HUES64 (cell line): ENCODE measurements at regions not wholly inside any gene's neighbourhood (a gene's known extent, or its start where the extent isn't known, plus 50 kb on each side); places are given as distances from the start of the nearest gene placed in this dataset.

Experiments
- H3K27ac ChIP-seq: 2 replicates; pipeline ENCODE4 v1.7.0; 2013; ENCODE audit warnings: low read depth, low read length, inconsistent platforms
- H3K27me3 ChIP-seq: 2 replicates; pipeline ENCODE4 v1.6.1; 2013; ENCODE audit warnings: mild to moderate bottlenecking, low read length; ENCODE audit not compliant: insufficient read depth
- H3K36me3 ChIP-seq: 2 replicates; pipeline ENCODE4 v1.6.1; 2013; ENCODE audit warnings: mild to moderate bottlenecking, low read length; ENCODE audit not compliant: insufficient read depth
- H3K4me1 ChIP-seq: 2 replicates; pipeline ENCODE4 v1.6.1; 2013; ENCODE audit warnings: mild to moderate bottlenecking, low read length, moderate library complexity; ENCODE audit not compliant: insufficient read depth
- H3K4me3 ChIP-seq: 2 replicates; pipeline ENCODE4 v1.5.1; 2013; ENCODE audit warnings: mild to moderate bottlenecking, low read length, moderate library complexity
- H3K9ac ChIP-seq: 2 replicates; pipeline ENCODE4 v1.6.1; 2013; ENCODE audit warnings: mild to moderate bottlenecking, low read depth, low read length
- H3K9me3 ChIP-seq: 2 replicates; pipeline ENCODE4 v1.6.1; 2013; ENCODE audit warnings: low read depth, low read length; ENCODE audit not compliant: insufficient read depth
- WGBS: fragments of 150-250, 120-280 bp; methylation state at CpG from one replicate; pipeline ENCODE4 v1.1.7; 2013; ENCODE audit warnings: missing lambda C conversion rate; 5-methylcytosine and 5-hydroxymethylcytosine counted together

DNA sequence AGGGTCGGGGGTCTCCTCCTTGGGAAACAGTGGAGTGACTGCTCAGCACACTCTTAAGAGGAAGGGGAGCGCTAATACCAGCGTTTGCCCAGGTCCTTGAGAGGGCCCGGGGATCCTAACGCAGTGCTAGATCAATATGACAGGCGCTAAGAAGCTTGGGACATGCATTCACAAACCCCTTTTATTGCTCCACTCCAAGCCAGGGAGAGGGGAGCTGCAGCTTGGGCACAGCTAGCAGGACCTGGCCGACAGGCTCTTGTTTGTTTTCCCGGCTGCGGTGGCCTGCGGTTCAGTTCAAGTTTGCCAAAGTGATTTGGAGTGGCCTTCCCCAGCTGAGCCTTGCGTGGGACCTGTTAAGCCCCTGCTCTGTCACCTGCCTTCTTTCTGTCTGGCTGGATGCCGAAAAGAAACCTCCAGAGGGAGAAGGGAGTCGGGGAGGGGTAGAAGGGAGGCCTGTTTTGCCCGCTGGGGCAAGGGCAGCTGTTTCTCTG is 152.1 kb downstream of the GLI2 start:
- Histone ChIP-seq H3K4me3 (no peak overlapping the region), H3K9ac (no peak overlapping the region), H3K9me3 (no peaks in the 10 kb centered on the region), H3K36me3 (no peaks in the 10 kb centered on the region; the same call in 1 of the 2 replicates), H3K27ac (no peak overlapping the region), H3K4me1 (peaks cover 26% of the 10 kb centered on the region), H3K27me3 (no peaks in the 10 kb centered on the region)
- 76% methylated on average over 14 of the region's 14 CpGs for WGBS

DNA sequence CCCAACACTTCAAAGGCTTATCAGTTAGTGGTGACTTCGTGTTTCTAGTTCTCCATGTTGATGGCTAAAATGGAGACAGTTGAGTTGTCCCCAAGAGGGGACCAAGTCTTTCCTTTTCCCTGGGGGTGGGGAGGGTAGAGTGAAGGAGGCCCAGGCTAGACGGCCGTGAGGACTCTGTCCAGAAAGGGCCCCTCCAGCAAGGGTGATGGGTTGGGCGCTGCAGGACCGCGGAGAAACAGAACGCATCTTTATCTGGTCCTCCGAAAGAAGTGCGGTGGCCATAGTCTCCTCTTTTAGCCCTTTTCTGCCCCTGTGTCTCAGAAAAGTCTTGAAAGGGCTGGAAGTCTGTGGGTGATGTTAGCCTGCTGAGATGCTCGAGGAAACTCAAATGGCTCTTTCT is 153.2 kb downstream of the GLI2 start:
- Histone ChIP-seq H3K4me1 (peaks cover 35% of the 10 kb centered on the region), H3K36me3 (no peaks in the 10 kb centered on the region; the same call in 1 of the 2 replicates), H3K9me3 (no peaks in the 10 kb centered on the region), H3K4me3 (no peak overlapping the region), H3K27ac (no peak overlapping the region), H3K9ac (no peak overlapping the region), H3K27me3 (no peaks in the 10 kb centered on the region)
- 96% methylated on average over 10 of the region's 10 CpGs for WGBS

DNA sequence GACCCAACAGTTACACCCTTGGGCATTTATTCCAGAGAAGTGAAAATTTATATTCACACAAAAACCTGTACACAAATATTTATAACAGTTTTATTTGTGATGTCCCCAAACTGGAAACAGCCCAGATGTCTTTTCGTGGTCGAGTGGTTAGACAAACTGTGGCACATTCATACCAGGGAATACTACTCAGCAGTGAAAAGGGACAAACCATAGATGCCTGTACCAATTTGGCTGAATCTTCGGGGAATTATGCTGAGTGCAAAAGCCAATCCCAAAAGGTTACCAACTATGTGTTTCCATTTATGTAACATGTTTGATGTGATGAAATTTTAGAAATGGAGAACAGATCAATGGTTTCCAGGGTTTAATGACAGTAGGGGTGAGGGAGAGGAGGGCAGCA is 154.3 kb downstream of the GLI2 start:
- Histone ChIP-seq H3K36me3 (no peaks in the 10 kb centered on the region; the same call in 1 of the 2 replicates), H3K27ac (no peak overlapping the region), H3K9me3 (no peaks in the 10 kb centered on the region), H3K9ac (no peak overlapping the region), H3K27me3 (no peaks in the 10 kb centered on the region), H3K4me3 (no peak overlapping the region), H3K4me1 (peaks cover 40% of the 10 kb centered on the region)
- WGBS = 97% methylated on average over 3 of the region's 3 CpGs

DNA sequence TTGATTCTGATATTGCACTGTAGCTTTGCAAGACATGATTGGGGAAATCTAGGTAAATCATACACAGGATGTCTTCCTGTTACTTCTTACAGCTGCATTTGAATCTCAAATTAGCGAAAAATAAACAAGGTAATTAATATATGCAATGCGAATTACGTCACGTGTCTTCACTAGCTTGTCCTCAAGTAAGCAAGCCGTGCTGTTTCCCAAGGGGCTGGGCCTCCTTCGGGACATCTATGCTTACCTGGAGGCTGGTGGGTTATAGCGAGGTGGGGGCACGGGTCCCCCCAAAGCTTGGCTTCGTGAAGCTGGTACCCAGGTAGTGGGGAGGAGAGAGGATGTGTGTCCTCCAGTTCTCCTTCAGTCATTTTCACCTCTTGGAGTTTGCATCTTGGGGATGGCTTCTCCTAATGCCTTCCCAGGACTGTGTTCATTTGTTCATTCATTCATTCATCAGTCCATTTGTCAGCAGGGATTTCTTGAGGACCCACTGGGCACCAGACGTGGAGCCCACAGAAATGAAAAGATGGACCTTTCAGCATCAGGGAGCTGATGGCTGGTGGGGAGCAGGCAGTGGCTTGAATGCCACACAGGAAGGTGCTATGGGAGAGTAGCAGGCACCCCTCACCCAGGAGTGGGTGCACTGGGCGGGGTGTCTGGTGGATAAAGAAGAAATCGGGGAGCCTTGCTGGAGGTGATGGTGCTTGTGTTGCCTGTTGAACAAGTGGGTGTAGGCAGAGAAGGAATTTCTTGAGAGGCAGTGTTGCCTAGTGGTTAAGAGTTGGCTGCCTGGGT is 155.1 kb downstream of the GLI2 start:
- Histone ChIP-seq H3K27me3 (no peaks in the 10 kb centered on the region), H3K36me3 (no peaks in the 10 kb centered on the region; the same call in 1 of the 2 replicates)

DNA sequence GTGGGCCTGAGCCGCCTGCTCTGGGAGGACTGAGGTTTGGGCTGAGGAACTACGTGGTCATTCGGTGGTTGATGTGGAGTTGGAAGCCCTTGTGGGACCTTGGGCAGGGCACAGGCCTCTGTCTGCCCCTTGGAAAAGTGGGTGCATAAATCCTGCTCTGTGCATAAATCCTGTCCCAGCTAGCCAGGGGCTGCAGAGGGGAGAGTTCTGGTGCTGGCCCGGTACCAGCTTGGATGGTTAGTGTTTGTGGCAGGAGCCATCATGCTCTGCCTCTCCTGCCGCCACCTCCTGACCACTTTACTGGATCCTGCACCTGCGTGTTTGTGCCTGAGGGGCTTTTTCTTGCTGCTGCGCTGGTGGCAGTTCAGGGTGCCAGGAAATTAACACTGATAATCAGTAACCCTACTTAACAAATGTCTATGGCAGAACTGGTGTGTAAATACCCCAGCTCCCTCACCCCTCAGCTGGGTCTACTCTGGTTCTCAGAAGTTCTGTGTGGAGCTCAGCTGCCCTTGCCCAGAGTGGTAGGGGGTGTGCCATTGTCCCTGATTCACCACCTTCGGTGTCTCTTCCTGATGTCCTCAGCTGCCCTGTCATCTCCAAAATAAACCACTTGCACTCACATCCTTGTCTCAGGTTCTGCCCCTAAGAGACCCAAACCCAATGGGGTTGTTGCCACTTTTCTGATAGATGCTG is 156.8 kb downstream of the GLI2 start:
- WGBS = 92% methylated on average over 8 of the region's 8 CpGs
- no peaks in the 10 kb centered on the region; the same call in 1 of the 2 replicates for H3K36me3 ChIP-seq
- peak overlapping the region; percentile 90 for H3K27ac ChIP-seq
- H3K9me3 ChIP-seq = no peaks in the 10 kb centered on the region
- H3K27me3 ChIP-seq = no peaks in the 10 kb centered on the region
- H3K9ac ChIP-seq = no peak overlapping the region
- peaks cover 35% of the 10 kb centered on the region for H3K4me1 ChIP-seq
- H3K4me3 ChIP-seq = no peak overlapping the region

More for the DNA sequence above, 155.1 kb downstream of the GLI2 start:
- H3K9ac ChIP-seq = no peak overlapping the region
- no peak overlapping the region for H3K4me3 ChIP-seq
- WGBS = 91% methylated on average over 12 of the region's 12 CpGs
- H3K27ac ChIP-seq = no peak overlapping the region
- no peaks in the 10 kb centered on the region for H3K9me3 ChIP-seq
- peaks cover 37% of the 10 kb centered on the region for H3K4me1 ChIP-seq

DNA sequence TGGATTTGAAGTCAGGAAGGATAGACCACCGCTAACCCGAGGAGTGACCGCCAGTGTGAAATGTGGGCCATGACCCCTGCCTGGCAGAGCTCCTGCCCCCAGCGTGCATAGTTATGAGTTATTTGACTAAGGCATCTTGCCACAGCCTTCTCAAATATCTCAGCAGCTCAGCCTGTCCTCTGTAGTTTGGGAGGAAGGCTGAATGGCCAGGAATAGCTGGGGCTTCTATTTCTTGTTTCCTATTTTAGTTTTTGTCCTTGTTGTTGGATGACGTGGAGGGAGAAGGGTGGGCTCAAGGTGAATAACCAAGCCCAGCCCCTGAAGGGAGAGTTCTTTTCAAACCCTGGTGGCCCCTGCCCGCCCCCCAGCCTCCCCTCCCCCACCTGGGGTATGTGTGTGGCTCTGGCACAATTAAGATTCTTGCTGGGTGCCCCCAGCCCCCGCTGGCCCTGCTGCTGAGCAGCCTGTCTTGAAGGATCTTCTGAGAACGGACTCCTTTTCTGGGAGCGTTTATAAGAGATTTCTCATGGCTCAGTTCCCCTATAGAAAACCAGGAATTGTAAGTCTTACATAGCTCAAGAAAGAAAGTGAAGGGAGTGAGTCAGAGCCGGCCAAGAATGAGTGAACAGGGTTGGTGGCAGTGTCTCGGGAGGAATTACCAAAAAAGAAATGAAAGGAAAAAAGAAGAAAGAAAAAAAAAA is 157.4 kb downstream of the GLI2 start:
- Histone ChIP-seq H3K27me3 (no peaks in the 10 kb centered on the region), H3K4me3 (0 out of 2 replicates have a peak overlapping the region, but pooled peaks have one; percentile 15), H3K9me3 (no peaks in the 10 kb centered on the region), H3K4me1 (peaks cover 36% of the 10 kb centered on the region), H3K27ac (peak overlapping the region; percentile 90), H3K9ac (peak overlapping the region; percentile 43; the same call in 1 of the 2 replicates), H3K36me3 (no peaks in the 10 kb centered on the region; the same call in 1 of the 2 replicates)
- 28% methylated on average over 9 of the region's 11 CpGs for WGBS

DNA sequence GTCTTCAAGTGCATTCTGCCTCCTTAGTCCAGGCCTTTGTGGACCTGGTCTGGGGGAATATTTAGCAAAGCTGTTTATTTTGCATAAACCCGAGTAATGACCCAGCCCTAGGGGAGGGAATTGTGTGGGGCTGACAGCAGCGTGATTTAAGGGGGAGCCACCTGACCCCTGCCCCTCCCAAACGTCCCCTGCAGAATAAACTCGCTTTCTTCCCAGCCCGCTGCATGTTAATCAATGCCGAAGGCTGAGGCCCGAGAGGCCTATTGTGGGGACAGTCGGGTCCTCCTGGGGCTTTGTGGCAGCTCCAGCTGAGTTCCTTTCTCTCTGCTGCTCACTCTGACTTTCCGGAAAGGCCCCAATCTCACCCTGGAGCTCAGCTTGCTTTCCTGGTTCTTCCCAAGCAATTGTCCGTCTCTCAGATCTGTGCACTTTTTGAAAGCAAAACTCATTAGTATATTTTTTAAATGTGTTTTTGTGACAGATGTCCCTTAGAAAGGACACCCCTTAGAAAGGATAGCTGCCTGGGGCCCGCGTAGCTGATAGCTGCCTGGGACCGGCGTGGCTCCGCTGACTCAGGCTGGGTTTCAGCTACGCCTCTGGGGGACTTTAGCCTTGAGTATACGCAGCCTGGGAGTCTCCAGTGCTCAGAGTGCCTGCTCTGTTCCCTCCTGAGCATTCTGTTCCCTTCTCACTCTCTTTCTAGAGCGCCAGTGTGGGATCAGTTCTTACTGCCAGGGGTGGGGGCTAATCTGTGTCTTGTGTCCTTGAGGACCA is 158.3 kb downstream of the GLI2 start:
- H3K4me1 ChIP-seq = peaks cover 45% of the 10 kb centered on the region
- H3K36me3 ChIP-seq = no peaks in the 10 kb centered on the region; the same call in 1 of the 2 replicates
- WGBS = 17% methylated on average over 17 of the region's 18 CpGs
- peak overlapping the region; percentile 43; the same call in 1 of the 2 replicates for H3K9ac ChIP-seq
- H3K27ac ChIP-seq = peak overlapping the region; percentile 90
- H3K4me3 ChIP-seq = peak overlapping the region; percentile 15; the same call in 1 of the 2 replicates
- no peaks in the 10 kb centered on the region for H3K27me3 ChIP-seq
- no peaks in the 10 kb centered on the region for H3K9me3 ChIP-seq

DNA sequence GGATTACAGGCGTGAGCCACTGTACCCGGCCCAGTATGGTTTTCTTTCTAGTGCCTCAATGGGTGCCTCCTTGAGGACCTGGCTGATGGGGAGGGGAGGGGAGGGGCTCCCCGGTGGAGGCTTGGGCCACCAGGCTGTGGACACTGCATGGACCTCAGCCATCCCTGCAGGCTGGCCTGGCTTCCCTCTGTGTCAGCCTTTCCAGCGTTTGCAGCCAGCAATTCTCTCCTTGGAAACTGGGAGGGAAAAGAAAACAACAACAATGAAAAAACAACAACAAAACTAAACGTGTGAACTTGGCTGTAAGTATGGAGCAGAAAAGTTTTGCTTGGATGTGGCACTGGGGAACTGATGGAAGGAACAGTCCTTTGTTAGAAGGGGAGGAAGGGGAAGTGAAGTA is 159.3 kb downstream of the GLI2 start:
- no peak overlapping the region for H3K4me3 ChIP-seq
- 79% methylated on average over 5 of the region's 5 CpGs for WGBS
- H3K4me1 ChIP-seq = peaks cover 55% of the 10 kb centered on the region

DNA sequence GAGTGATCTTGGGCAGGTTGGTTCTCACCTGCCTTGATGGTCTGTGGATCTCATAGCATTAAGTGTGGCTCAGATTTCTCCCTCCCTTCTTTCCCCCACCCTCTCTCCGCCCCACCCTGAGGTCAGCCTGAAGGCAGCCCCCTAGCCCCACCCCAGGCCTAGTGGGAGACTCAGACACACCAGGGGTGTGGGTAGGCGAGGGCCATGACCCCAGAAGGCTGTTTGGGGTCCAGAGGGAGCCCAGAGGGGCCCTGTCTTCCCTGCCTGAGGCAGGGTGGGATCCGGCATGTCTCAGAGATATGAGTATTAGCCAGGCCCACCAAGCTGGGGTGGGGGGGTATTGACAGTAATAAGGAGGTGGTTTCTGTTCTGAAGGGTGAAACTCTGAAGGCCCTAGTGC is 160.5 kb downstream of the GLI2 start:
- Histone ChIP-seq H3K9me3 (no peaks in the 10 kb centered on the region), H3K9ac (no peak overlapping the region), H3K27ac (no peak overlapping the region), H3K36me3 (no peaks in the 10 kb centered on the region; the same call in 1 of the 2 replicates), H3K27me3 (no peaks in the 10 kb centered on the region), H3K4me1 (peaks cover 67% of the 10 kb centered on the region), H3K4me3 (no peak overlapping the region)
- WGBS = 77% methylated on average over 3 of the region's 3 CpGs

More for the DNA sequence above, 159.3 kb downstream of the GLI2 start:
- Histone ChIP-seq H3K36me3 (no peaks in the 10 kb centered on the region; the same call in 1 of the 2 replicates), H3K27me3 (no peaks in the 10 kb centered on the region), H3K9me3 (no peaks in the 10 kb centered on the region), H3K9ac (no peak overlapping the region), H3K27ac (no peak overlapping the region)

DNA sequence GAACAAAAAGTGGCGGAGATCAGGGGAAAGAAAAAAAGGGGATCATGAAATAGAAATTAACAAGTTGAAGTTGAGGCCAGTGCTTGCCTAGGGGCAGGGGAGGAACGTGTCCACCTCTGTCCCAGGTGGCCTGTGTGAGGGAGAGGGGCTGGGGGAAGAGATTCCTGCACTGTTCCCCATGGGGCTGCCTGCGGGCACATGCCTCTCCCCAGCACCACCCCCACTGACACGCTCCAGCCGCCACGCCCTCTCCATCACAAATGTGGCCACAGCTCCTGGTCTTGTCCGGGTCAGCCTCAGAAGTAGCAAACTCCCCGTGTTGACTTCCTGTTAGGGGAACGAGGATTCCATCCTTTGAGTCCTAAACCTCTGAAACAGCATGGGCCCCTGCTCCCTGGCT is 161.2 kb downstream of the GLI2 start:
- H3K4me3 ChIP-seq = no peak overlapping the region
- H3K9ac ChIP-seq = no peak overlapping the region
- 70% methylated on average over 9 of the region's 9 CpGs for WGBS
- H3K9me3 ChIP-seq = no peaks in the 10 kb centered on the region
- H3K4me1 ChIP-seq = peaks cover 67% of the 10 kb centered on the region
- H3K27ac ChIP-seq = no peak overlapping the region
- H3K36me3 ChIP-seq = no peaks in the 10 kb centered on the region; the same call in 1 of the 2 replicates
- H3K27me3 ChIP-seq = no peaks in the 10 kb centered on the region
